Fibroblast of mammary gland (primary cell): ENCODE measurements at regions not wholly inside any gene's neighbourhood (a gene's known extent, or its start where the extent isn't known, plus 50 kb on each side); places are given as distances from the start of the nearest gene placed in this dataset.

Experiments
- DNase-seq: peaks from one replicate; pipeline ENCODE4 v3.0.0-alpha.2; 2010; ENCODE audit warnings: low read depth
- H3K4me3 ChIP-seq: 2 replicates; pipeline ENCODE4 v1.5.1; 2011; ENCODE audit warnings: low read depth, mild to moderate bottlenecking, low read length, moderate library complexity; ENCODE audit not compliant: control insufficient read depth
- CTCF ChIP-seq: conservative IDR thresholded peaks from 2 replicates; pipeline ENCODE4 v1.5.1; 2011; ENCODE audit warnings: low read depth, low read length, inconsistent platforms; ENCODE audit not compliant: control insufficient read depth, insufficient read depth

DNA sequence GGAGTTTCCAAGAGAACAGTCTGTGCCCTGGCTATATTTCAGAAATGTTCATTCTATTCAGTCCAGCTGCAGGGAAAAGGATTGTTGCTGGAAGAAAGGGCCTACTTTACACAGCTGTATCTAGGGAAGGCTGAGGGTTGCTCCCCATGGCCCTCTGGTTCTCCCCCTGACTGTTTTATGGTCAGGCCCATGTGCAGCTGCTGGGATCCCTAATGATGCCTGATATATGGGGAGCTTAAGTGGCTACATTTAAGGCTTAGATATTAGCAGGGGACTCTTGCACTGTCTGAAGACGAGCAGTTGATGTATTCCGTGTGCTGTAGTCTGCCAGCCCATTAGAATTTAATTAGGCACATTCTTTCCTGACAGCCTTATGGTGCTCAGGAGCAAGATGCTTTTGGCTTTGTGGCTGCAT is 72.0 kb downstream of the FAM43A start:
- no peak for DNase-seq
- TF ChIP-seq CTCF, result no peak
- no peak overlapping the region for H3K4me3 ChIP-seq

- no peak for DNase-seq
- no peak overlapping the region for H3K4me3 ChIP-seq
- TF ChIP-seq CTCF, result no peak
Observed at GRCh38 chr3:194758716-194759115, 73.0 kb downstream of the FAM43A start.

- H3K4me3 ChIP-seq, result no peak overlapping the region
- DNase-seq, result peak; percentile 30
- TF ChIP-seq CTCF, result no peak
Observed at GRCh38 chr3:194760494-194761137, 74.9 kb downstream of the FAM43A start.

- DNase-seq, result no peak
- TF ChIP-seq CTCF, result no peak
- no peak overlapping the region for H3K4me3 ChIP-seq
Observed at GRCh38 chr3:194761384-194761783, 75.7 kb downstream of the FAM43A start.

DNA sequence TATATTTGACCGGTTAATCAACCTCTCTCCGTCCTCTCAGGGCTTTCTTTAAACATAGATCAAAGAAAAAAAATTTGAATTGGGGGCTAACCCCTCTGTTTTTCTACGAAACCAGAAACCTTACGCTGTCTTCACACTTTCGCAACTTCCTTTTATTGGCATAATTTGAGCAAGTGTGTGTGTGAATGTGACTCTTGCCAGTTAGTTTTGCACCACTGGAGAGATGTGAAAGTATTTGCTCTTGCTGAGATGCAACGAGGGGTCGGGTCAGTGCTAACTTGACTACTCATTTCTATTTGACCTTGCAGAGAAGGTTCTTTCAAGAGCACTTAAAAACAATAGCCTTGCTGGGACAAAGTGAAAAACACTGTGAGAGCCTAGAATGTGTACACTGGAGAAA is 81.2 kb downstream of the FAM43A start:
- no peak for TF ChIP-seq CTCF
- H3K4me3 ChIP-seq, result no peak overlapping the region
- no peak for DNase-seq

- no peak for TF ChIP-seq CTCF
- no peak overlapping the region for H3K4me3 ChIP-seq
- DNase-seq, result no peak
Observed at GRCh38 chr3:194767446-194768207, 81.9 kb downstream of the FAM43A start.
